NB4 (cell line): ENCODE measurements at regions not wholly inside any gene's neighbourhood (a gene's known extent, or its start where the extent isn't known, plus 50 kb on each side); places are given as distances from the start of the nearest gene placed in this dataset.

Experiments used
- DNase-seq: peaks from one replicate; pipeline ENCODE4 v3.0.0; 2010; ENCODE audit warnings: low read depth
- H3K4me3 ChIP-seq: one replicate; pipeline ENCODE4 v1.5.1; 2011; ENCODE audit warnings: mild to moderate bottlenecking, low read depth, low read length, moderate library complexity
- CTCF ChIP-seq: IDR thresholded peaks from one replicate; pipeline ENCODE4 v1.5.1; 2012; ENCODE audit warnings: low read depth, low read length
- MAX ChIP-seq: IDR thresholded peaks from 2 replicates; pipeline ENCODE4 v1.6.1; 2011; ENCODE audit warnings: low read depth, low read length
- MYC ChIP-seq: IDR thresholded peaks from 2 replicates; pipeline ENCODE4 v1.6.1; 2011; ENCODE audit warnings: low read depth, low read length
- POLR2A ChIP-seq: IDR thresholded peaks from 2 replicates; pipeline ENCODE4 v1.6.1; 2011; ENCODE audit warnings: mild to moderate bottlenecking; ENCODE audit not compliant: insufficient read length; ENCODE audit errors: extremely low read depth

- no peak for DNase-seq
- H3K4me3 ChIP-seq: no peak overlapping the region
- TF ChIP-seq MYC: no peak
- no peak for TF ChIP-seq MAX
- no peak for TF ChIP-seq POLR2A
- no peak for TF ChIP-seq CTCF
Measured at GRCh38 chr2:18753722-18754121, 164.4 kb upstream of the NT5C1B start.

- TF ChIP-seq MAX (no peak), CTCF (no peak), POLR2A (no peak), MYC (no peak)
- H3K4me3 ChIP-seq: no peak overlapping the region
- DNase-seq: peak; percentile 17
Measured at GRCh38 chr2:18752667-18753422, 163.5 kb upstream of the NT5C1B start.

- TF ChIP-seq POLR2A: no peak
- TF ChIP-seq MYC: no peak
- TF ChIP-seq CTCF: no peak
- TF ChIP-seq MAX: no peak
- H3K4me3 ChIP-seq: no peak overlapping the region
- no peak for DNase-seq
Measured at GRCh38 chr2:18752022-18752493, 162.7 kb upstream of the NT5C1B start.

GRCh38 chr2:18750672-18751554 lies 161.5 kb upstream of the NT5C1B start:
- DNase-seq: no peak
- TF ChIP-seq POLR2A (no peak), MYC (no peak), CTCF (no peak), MAX (no peak)
- no peak overlapping the region for H3K4me3 ChIP-seq

GRCh38 chr2:18749912-18750526 lies 160.7 kb upstream of the NT5C1B start:
- no peak overlapping the region for H3K4me3 ChIP-seq
- peak; percentile 58 for DNase-seq
- TF ChIP-seq MAX: no peak
- peak; percentile 63 for TF ChIP-seq CTCF
